ENCODE measurements at regions not wholly inside any gene's neighbourhood (a gene's known extent, or its start where the extent isn't known, plus 50 kb on each side); places are given as distances from the start of the nearest gene placed in this dataset.

GRCh38 chr10:78876449-78876848 lies 192.3 kb upstream of the ZMIZ1 start:
- Histone ChIP-seq H3K36me3 (ENCODE audit: control insufficient read depth, insufficient read depth, low read length) (no peaks in the 10 kb centered on the region), H3K9me3 (ENCODE audit: control insufficient read depth, insufficient read depth, low read length) (no peaks in the 10 kb centered on the region), H3K4me3 (ENCODE audit: low read depth, low read length) (no peak overlapping the region), H3K9ac (ENCODE audit: low read depth, low read length) (no peak overlapping the region), H3K27me3 (ENCODE audit: control insufficient read depth, insufficient read depth, low read length) (peaks cover 5% of the 10 kb centered on the region), H3K4me1 (ENCODE audit: control insufficient read depth, insufficient read depth, low read length) (peaks cover 8% of the 10 kb centered on the region)

DNA sequence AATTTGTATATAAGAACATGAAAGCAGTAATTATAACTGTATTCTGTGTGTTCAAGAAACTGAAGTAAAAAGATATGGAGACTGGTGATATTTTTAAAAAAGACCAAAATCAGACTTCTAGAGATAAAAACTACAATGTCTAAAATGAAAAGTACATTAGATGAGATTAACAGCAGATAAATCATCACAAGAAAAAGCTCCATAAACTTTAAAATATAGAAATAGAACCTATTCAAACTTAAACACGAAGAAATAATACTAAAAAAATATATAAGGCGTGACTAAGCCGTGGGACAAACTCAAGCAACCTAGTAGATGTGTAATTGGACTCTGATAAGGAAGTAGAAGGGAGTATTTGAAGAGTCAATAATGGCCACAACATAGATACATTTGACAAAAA lies 189.1 kb upstream of the ZMIZ1 start:
- H3K4me3 ChIP-seq (ENCODE audit: low read depth, low read length) = no peak overlapping the region
- H3K27me3 ChIP-seq (ENCODE audit: control insufficient read depth, insufficient read depth, low read length) = no peaks in the 10 kb centered on the region
- H3K36me3 ChIP-seq (ENCODE audit: control insufficient read depth, insufficient read depth, low read length) = no peaks in the 10 kb centered on the region
- no peak overlapping the region for H3K9ac ChIP-seq (ENCODE audit: low read depth, low read length)
- H3K9me3 ChIP-seq (ENCODE audit: control insufficient read depth, insufficient read depth, low read length) = no peaks in the 10 kb centered on the region
- peaks cover 8% of the 10 kb centered on the region for H3K4me1 ChIP-seq (ENCODE audit: control insufficient read depth, insufficient read depth, low read length)

GRCh38 chr10:78886129-78886528 lies 182.6 kb upstream of the ZMIZ1 start:
- Histone ChIP-seq H3K9me3 (ENCODE audit: control insufficient read depth, insufficient read depth, low read length) (no peaks in the 10 kb centered on the region), H3K4me3 (ENCODE audit: low read depth, low read length) (no peak overlapping the region), H3K9ac (ENCODE audit: low read depth, low read length) (no peak overlapping the region), H3K36me3 (ENCODE audit: control insufficient read depth, insufficient read depth, low read length) (no peaks in the 10 kb centered on the region), H3K27me3 (ENCODE audit: control insufficient read depth, insufficient read depth, low read length) (no peaks in the 10 kb centered on the region), H3K4me1 (ENCODE audit: control insufficient read depth, insufficient read depth, low read length) (no peaks in the 10 kb centered on the region)

GRCh38 chr10:78889536-78890063 lies 179.2 kb upstream of the ZMIZ1 start:
- H3K9ac ChIP-seq (ENCODE audit: low read depth, low read length) = no peak overlapping the region
- H3K27me3 ChIP-seq (ENCODE audit: control insufficient read depth, insufficient read depth, low read length) = no peaks in the 10 kb centered on the region
- no peaks in the 10 kb centered on the region for H3K36me3 ChIP-seq (ENCODE audit: control insufficient read depth, insufficient read depth, low read length)
- no peaks in the 10 kb centered on the region for H3K9me3 ChIP-seq (ENCODE audit: control insufficient read depth, insufficient read depth, low read length)
- no peaks in the 10 kb centered on the region for H3K4me1 ChIP-seq (ENCODE audit: control insufficient read depth, insufficient read depth, low read length)
- no peak overlapping the region for H3K4me3 ChIP-seq (ENCODE audit: low read depth, low read length)

- Histone ChIP-seq H3K9ac (ENCODE audit: low read depth, low read length) (no peak overlapping the region), H3K27me3 (ENCODE audit: control insufficient read depth, insufficient read depth, low read length) (no peaks in the 10 kb centered on the region), H3K4me3 (ENCODE audit: low read depth, low read length) (no peak overlapping the region), H3K4me1 (ENCODE audit: control insufficient read depth, insufficient read depth, low read length) (no peaks in the 10 kb centered on the region), H3K9me3 (ENCODE audit: control insufficient read depth, insufficient read depth, low read length) (no peaks in the 10 kb centered on the region), H3K36me3 (ENCODE audit: control insufficient read depth, insufficient read depth, low read length) (no peaks in the 10 kb centered on the region)
These were observed 178.3 kb upstream of the ZMIZ1 start for GRCh38 chr10:78890506-78890905.

GRCh38 chr10:78891741-78892140 lies 177.0 kb upstream of the ZMIZ1 start:
- no peaks in the 10 kb centered on the region for H3K4me1 ChIP-seq (ENCODE audit: control insufficient read depth, insufficient read depth, low read length)
- no peak overlapping the region for H3K9ac ChIP-seq (ENCODE audit: low read depth, low read length)
- H3K4me3 ChIP-seq (ENCODE audit: low read depth, low read length) = no peak overlapping the region
- no peaks in the 10 kb centered on the region for H3K36me3 ChIP-seq (ENCODE audit: control insufficient read depth, insufficient read depth, low read length)
- H3K27me3 ChIP-seq (ENCODE audit: control insufficient read depth, insufficient read depth, low read length) = no peaks in the 10 kb centered on the region
- no peaks in the 10 kb centered on the region for H3K9me3 ChIP-seq (ENCODE audit: control insufficient read depth, insufficient read depth, low read length)

DNA sequence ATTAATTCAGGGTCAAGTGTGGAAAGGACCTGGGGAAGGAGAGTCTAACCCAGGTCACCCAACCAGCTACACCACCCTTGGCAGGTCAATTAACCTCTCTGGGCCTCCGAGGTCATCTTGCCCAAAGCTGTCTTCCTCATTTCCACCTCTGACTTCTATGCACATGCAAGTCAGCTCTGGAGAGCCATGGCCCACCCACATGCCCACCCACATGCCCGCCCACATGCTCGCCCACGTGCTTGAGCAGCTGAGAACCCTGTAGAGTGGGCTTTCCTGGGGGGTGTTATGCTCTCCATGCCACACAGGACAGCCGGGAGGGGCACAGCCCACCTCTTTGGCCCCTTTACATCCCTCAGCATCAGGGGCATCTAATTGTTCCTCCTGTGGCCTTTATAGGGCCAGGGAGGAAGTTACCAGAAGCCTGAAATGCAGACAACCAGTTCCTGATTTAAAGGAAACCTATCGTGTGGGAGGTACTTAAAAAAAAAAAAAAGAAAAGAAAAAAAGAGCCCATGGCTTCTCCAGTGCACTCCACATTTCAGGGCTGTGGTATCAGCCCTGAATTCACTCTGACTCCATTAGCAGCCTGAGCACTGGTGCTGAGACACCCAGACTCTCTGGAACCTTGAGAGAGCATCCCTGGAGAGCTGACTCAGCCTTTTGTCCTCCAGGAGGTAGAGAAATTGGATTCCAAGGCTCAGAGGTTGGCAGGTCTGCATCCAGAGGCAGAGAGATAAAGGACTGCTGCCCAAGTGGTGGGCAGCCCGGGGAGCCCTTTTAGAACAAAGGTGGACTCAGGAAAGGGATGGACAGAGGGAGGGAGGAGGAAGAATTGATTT lies 176.2 kb upstream of the ZMIZ1 start:
- no peaks in the 10 kb centered on the region for H3K36me3 ChIP-seq (ENCODE audit: control insufficient read depth, insufficient read depth, low read length)
- no peaks in the 10 kb centered on the region for H3K9me3 ChIP-seq (ENCODE audit: control insufficient read depth, insufficient read depth, low read length)
- no peaks in the 10 kb centered on the region for H3K27me3 ChIP-seq (ENCODE audit: control insufficient read depth, insufficient read depth, low read length)
- no peaks in the 10 kb centered on the region for H3K4me1 ChIP-seq (ENCODE audit: control insufficient read depth, insufficient read depth, low read length)
- H3K4me3 ChIP-seq (ENCODE audit: low read depth, low read length) = no peak overlapping the region
- H3K9ac ChIP-seq (ENCODE audit: low read depth, low read length) = no peak overlapping the region

GRCh38 chr10:78893217-78893616 lies 175.5 kb upstream of the ZMIZ1 start:
- H3K27me3 ChIP-seq (ENCODE audit: control insufficient read depth, insufficient read depth, low read length) = no peaks in the 10 kb centered on the region
- H3K36me3 ChIP-seq (ENCODE audit: control insufficient read depth, insufficient read depth, low read length) = no peaks in the 10 kb centered on the region
- no peak overlapping the region for H3K4me3 ChIP-seq (ENCODE audit: low read depth, low read length)
- no peaks in the 10 kb centered on the region for H3K4me1 ChIP-seq (ENCODE audit: control insufficient read depth, insufficient read depth, low read length)
- H3K9me3 ChIP-seq (ENCODE audit: control insufficient read depth, insufficient read depth, low read length) = no peaks in the 10 kb centered on the region
- no peak overlapping the region for H3K9ac ChIP-seq (ENCODE audit: low read depth, low read length)

GRCh38 chr10:78894089-78894840 lies 174.5 kb upstream of the ZMIZ1 start:
- H3K27me3 ChIP-seq (ENCODE audit: control insufficient read depth, insufficient read depth, low read length) = no peaks in the 10 kb centered on the region
- H3K9me3 ChIP-seq (ENCODE audit: control insufficient read depth, insufficient read depth, low read length) = no peaks in the 10 kb centered on the region
- H3K4me3 ChIP-seq (ENCODE audit: low read depth, low read length) = no peak overlapping the region
- H3K4me1 ChIP-seq (ENCODE audit: control insufficient read depth, insufficient read depth, low read length) = no peaks in the 10 kb centered on the region
- no peaks in the 10 kb centered on the region for H3K36me3 ChIP-seq (ENCODE audit: control insufficient read depth, insufficient read depth, low read length)
- H3K9ac ChIP-seq (ENCODE audit: low read depth, low read length) = no peak overlapping the region

GRCh38 chr10:78894841-78895195 lies 173.9 kb upstream of the ZMIZ1 start:
- Histone ChIP-seq H3K9ac (ENCODE audit: low read depth, low read length) (no peak overlapping the region), H3K9me3 (ENCODE audit: control insufficient read depth, insufficient read depth, low read length) (no peaks in the 10 kb centered on the region), H3K4me3 (ENCODE audit: low read depth, low read length) (no peak overlapping the region), H3K27me3 (ENCODE audit: control insufficient read depth, insufficient read depth, low read length) (no peaks in the 10 kb centered on the region), H3K4me1 (ENCODE audit: control insufficient read depth, insufficient read depth, low read length) (no peaks in the 10 kb centered on the region), H3K36me3 (ENCODE audit: control insufficient read depth, insufficient read depth, low read length) (no peaks in the 10 kb centered on the region)

DNA sequence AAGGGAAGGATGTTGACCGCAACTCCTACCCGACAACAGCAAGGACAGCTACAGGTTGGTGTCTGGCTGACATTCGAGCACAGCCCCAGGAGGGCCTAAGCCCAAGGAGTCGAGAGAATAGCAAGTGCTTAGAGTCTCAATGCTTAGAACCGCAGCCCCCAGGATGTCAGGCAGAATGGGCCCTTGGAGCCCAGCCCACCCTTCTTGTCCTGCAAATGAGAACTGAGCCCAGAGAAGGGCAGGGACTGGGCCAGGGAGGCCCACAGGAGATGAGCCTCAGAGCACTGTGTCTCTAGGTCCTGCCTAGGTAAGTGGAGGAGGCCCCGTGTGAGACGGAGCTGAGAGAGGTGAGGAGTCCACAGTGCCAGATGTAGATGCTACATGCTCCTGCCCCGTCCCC lies 173.3 kb upstream of the ZMIZ1 start:
- Histone ChIP-seq H3K9me3 (ENCODE audit: control insufficient read depth, insufficient read depth, low read length) (no peaks in the 10 kb centered on the region), H3K36me3 (ENCODE audit: control insufficient read depth, insufficient read depth, low read length) (no peaks in the 10 kb centered on the region), H3K27me3 (ENCODE audit: control insufficient read depth, insufficient read depth, low read length) (no peaks in the 10 kb centered on the region), H3K4me3 (ENCODE audit: low read depth, low read length) (no peak overlapping the region), H3K9ac (ENCODE audit: low read depth, low read length) (no peak overlapping the region), H3K4me1 (ENCODE audit: control insufficient read depth, insufficient read depth, low read length) (no peaks in the 10 kb centered on the region)
